HCT116 (cell line): ENCODE measurements at regions not wholly inside any gene's neighbourhood (a gene's known extent, or its start where the extent isn't known, plus 50 kb on each side); places are given as distances from the start of the nearest gene placed in this dataset.

Experiments
- ATAC-seq: fragments of 200-7000 bp; cut with Tn5 transposase; 2 replicates; pipeline ENCODE4 v1.9.1; 2020; ENCODE audit warnings: mild to moderate bottlenecking, moderate library complexity
- BruUV-seq: library from RNA; stranded (reverse); fragments of 400-500 nt; replicated peaks from 2 replicates; lab custom pipeline; 2021; lab: Mats Ljungman, UMichigan
- CTCF ChIA-PET: fragments of 300-600 bp; sonication (Branson Sonifier 250); formaldehyde crosslinking; loops from one replicate; lab custom pipeline; 2021; ENCODE audit warnings: antibody characterized with exemption; lab: Charles Lee
- POLR2A ChIA-PET: fragments of 300-600, 350-600 bp; sonication (Branson Sonifier 250); formaldehyde crosslinking; loops from one replicate; lab custom pipeline; 2021; ENCODE audit warnings: antibody characterized with exemption; lab: Charles Lee
- RAD21 ChIA-PET, 2 experiments: fragments of 300-600 bp; sonication (Branson Sonifier 250); formaldehyde crosslinking; loops; one replicate each; lab custom pipeline; 2023; ENCODE audit warnings: low total read pairs in 2 of 2; ENCODE audit not compliant: uncharacterized antibody in 2 of 2, unreplicated experiment in 2 of 2, low non-redundant PET in 1 of 2; lab: Charles Lee
- DNase-seq: peaks from one replicate; pipeline ENCODE4 v3.0.0-alpha.2; 2010; ENCODE audit warnings: low read depth, low spot score
- H2AFZ ChIP-seq: fragments of 200-600 bp; shearing (Covaris generic), sonication (generic); 2 replicates; pipeline ENCODE4 v1.6.1; 2017; ENCODE audit warnings: low read depth, mixed run types, mixed read lengths, antibody characterized with exemption, low read length; ENCODE audit not compliant: poor library complexity, severe bottlenecking
- H3K27ac ChIP-seq: 2 replicates; pipeline ENCODE4 v1.5.1; 2012; ENCODE audit warnings: low read depth, low read length
- H3K27me3 ChIP-seq: fragments of 200-600 bp; sonication (generic); 2 replicates; pipeline ENCODE4 v1.6.1; 2016; ENCODE audit warnings: mixed run types, low read length, mixed read lengths; ENCODE audit not compliant: insufficient read depth
- H3K36me3 ChIP-seq, 2 experiments: fragments of 200-500 bp in 1 of 2; fragments of 200-600 bp in 1 of 2; sonication (Bioruptor generic) in 1 of 2; sonication (generic) in 1 of 2; 2 replicates each; pipeline versions ENCODE4 v1.5.1 to v1.6.1; 2014 to 2016; ENCODE audit warnings: low read length in 2 of 2, inconsistent platforms in 1 of 2, mixed read lengths in 1 of 2, mixed run types in 1 of 2; ENCODE audit not compliant: insufficient read depth in 2 of 2, control insufficient read depth in 1 of 2
- H3K4me1 ChIP-seq, 2 experiments: fragments of 200-600 bp in 1 of 2; sonication (generic) in 1 of 2; 2 replicates each; pipeline versions ENCODE4 v1.5.1 to v1.6.1; 2012 to 2017; ENCODE audit warnings: low read length in 2 of 2, inconsistent platforms in 1 of 2, mild to moderate bottlenecking in 1 of 2, mixed read lengths in 1 of 2, mixed run types in 1 of 2, moderate library complexity in 1 of 2; ENCODE audit not compliant: insufficient read depth in 2 of 2, control insufficient read depth in 1 of 2
- H3K4me2 ChIP-seq: fragments of 200-600 bp; sonication (generic); 2 replicates; pipeline ENCODE4 v1.6.1; 2017; ENCODE audit warnings: mixed run types, low read length, mixed read lengths
- H3K4me3 ChIP-seq, 2 experiments: fragments of 200-600 bp in 1 of 2; sonication (generic) in 1 of 2; replicated peaks in 1 of 2; 2 replicates each; pipeline ENCODE4 v1.5.1; 2011 to 2016; ENCODE audit warnings: low read length in 2 of 2, control low read depth in 1 of 2, low read depth in 1 of 2, mild to moderate bottlenecking in 1 of 2, mixed read lengths in 1 of 2, mixed run types in 1 of 2
- H3K79me2 ChIP-seq: fragments of 200-600 bp; sonication (generic); 2 replicates; pipeline ENCODE4 v1.6.1; 2017; ENCODE audit warnings: mild to moderate bottlenecking, mixed run types, low read length, moderate library complexity, mixed read lengths; ENCODE audit not compliant: insufficient read depth
- H3K9ac ChIP-seq: fragments of 200-600 bp; sonication (generic); 2 replicates; pipeline ENCODE4 v1.6.1; 2016; ENCODE audit warnings: low read length, mixed read lengths
- H3K9me2 ChIP-seq: fragments of 200-600 bp; sonication (generic), shearing (Covaris generic); 2 replicates; pipeline ENCODE4 v1.6.1; 2017; ENCODE audit warnings: mixed run types, mild to moderate bottlenecking, moderate library complexity; ENCODE audit not compliant: insufficient read depth
- H3K9me3 ChIP-seq, 2 experiments: fragments of 200-500 bp in 1 of 2; fragments of 200-600 bp in 1 of 2; sonication (Bioruptor generic) in 1 of 2; sonication (generic) in 1 of 2; 2 replicates each; pipeline ENCODE4 v1.6.1; 2014 to 2017; ENCODE audit warnings: low read length in 2 of 2, mixed read lengths in 2 of 2, inconsistent platforms in 1 of 2, low read depth in 1 of 2, mild to moderate bottlenecking in 1 of 2, mixed run types in 1 of 2, moderate library complexity in 1 of 2; ENCODE audit not compliant: control insufficient read depth in 1 of 2, insufficient read depth in 1 of 2
- H4K20me1 ChIP-seq: fragments of 200-600 bp; sonication (generic), shearing (Covaris generic); 2 replicates; pipeline ENCODE4 v1.6.1; 2017; ENCODE audit warnings: mixed run types, mild to moderate bottlenecking, moderate library complexity; ENCODE audit not compliant: insufficient read depth
- CEBPB ChIP-seq: IDR thresholded peaks from 2 replicates; pipeline ENCODE4 v1.6.1; 2012; ENCODE audit warnings: low read depth
- EZH2phosphoT487 ChIP-seq: fragments of 200-600 bp; IDR thresholded peaks from 2 replicates; pipeline ENCODE4 v1.6.1; 2018; ENCODE audit warnings: antibody characterized with exemption, borderline replicate concordance
- FOSL1 ChIP-seq: IDR thresholded peaks from 2 replicates; pipeline ENCODE4 v1.6.1; 2012; ENCODE audit warnings: low read depth
- JUND ChIP-seq: IDR thresholded peaks from 2 replicates; pipeline ENCODE4 v1.6.1; 2012
- MAX ChIP-seq: IDR thresholded peaks from 2 replicates; pipeline ENCODE4 v1.6.1; 2012
- POLR2A ChIP-seq: IDR thresholded peaks from 2 replicates; pipeline ENCODE4 v1.7.0; 2011; ENCODE audit warnings: borderline replicate concordance; ENCODE audit not compliant: insufficient read depth, insufficient read length; ENCODE audit errors: extremely low read depth
- POLR2AphosphoS5 ChIP-seq: IDR thresholded peaks from 2 replicates; pipeline ENCODE4 v1.6.1; 2011; ENCODE audit warnings: mild to moderate bottlenecking, low read depth, low read length, moderate library complexity
- REST ChIP-seq: IDR thresholded peaks from 2 replicates; pipeline ENCODE4 v1.6.1; 2012; ENCODE audit warnings: low read depth
- SRF ChIP-seq: IDR thresholded peaks from 2 replicates; pipeline ENCODE4 v1.6.1; 2012; ENCODE audit warnings: low read depth
- TCF7L2 ChIP-seq: IDR thresholded peaks from 2 replicates; pipeline ENCODE4 v1.7.0; 2011; ENCODE audit warnings: borderline replicate concordance, inconsistent platforms; ENCODE audit not compliant: insufficient read depth, insufficient read length; ENCODE audit errors: extremely low read depth
- ZFX ChIP-seq: fragments of 450-650 bp; IDR thresholded peaks from 2 replicates; pipeline ENCODE4 v1.6.1; 2017
- ZNF274 ChIP-seq: fragments of 200-500 bp; sonication (Bioruptor generic); IDR thresholded peaks from 2 replicates; pipeline ENCODE4 v1.6.1; 2014; ENCODE audit warnings: mild to moderate bottlenecking, low read depth, low read length, inconsistent platforms
- intact Hi-C: fragments of 100-400 bp; cut with micrococcal nuclease; formaldehyde crosslinking; loops from 2 replicates; pipeline ENCODE4 v1.10.0; 2022

GRCh38 chr6:91435630-91436029 is 848.8 kb upstream of the MAP3K7 start:
- H3K4me3 ChIP-seq: no peak overlapping the region
- no peak for TF ChIP-seq REST
- TF ChIP-seq POLR2A: no peak
- no peak for TF ChIP-seq FOSL1
- no peak for TF ChIP-seq TCF7L2
- no peak for TF ChIP-seq SRF
- no peak for TF ChIP-seq JUND
- TF ChIP-seq MAX: no peak
- no peak for TF ChIP-seq ZFX
- TF ChIP-seq POLR2AphosphoS5: no peak
- no peak for TF ChIP-seq ZNF274
- TF ChIP-seq EZH2phosphoT487: no peak
- TF ChIP-seq CEBPB: no peak
- H4K20me1 ChIP-seq: no peaks in the 10 kb centered on the region
- no peaks in the 10 kb centered on the region for H3K36me3 ChIP-seq
- CTCF ChIA-PET: no interaction called here
- peaks cover 0 to 20% of the 10 kb centered on the region in 2 experiments; a peak in 2 of 4 replicates for H3K9me3 ChIP-seq
- H3K79me2 ChIP-seq: no peaks in the 10 kb centered on the region
- H3K4me1 ChIP-seq: no peaks in the 10 kb centered on the region
- RAD21 ChIA-PET: no interaction called here
- no peaks in the 10 kb centered on the region for H3K27me3 ChIP-seq
- H3K9me2 ChIP-seq: no peaks in the 10 kb centered on the region
- no peak overlapping the region for H3K9ac ChIP-seq
- POLR2A ChIA-PET: no interaction called here
- intact Hi-C loops: no loop called here
- DNase-seq (no peak), ATAC-seq (no peak)
- no TSS peak for BruUV-seq
- H2AFZ ChIP-seq: no peak overlapping the region
- H3K27ac ChIP-seq: no peak overlapping the region
- H3K4me2 ChIP-seq: no peak overlapping the region
